Mesendoderm (in vitro differentiated cells): ENCODE measurements at regions not wholly inside any gene's neighbourhood (a gene's known extent, or its start where the extent isn't known, plus 50 kb on each side); places are given as distances from the start of the nearest gene placed in this dataset.
"Not testable (repeated sequence)": the region's sequence is repeated elsewhere in the genome, so short reads cannot be mapped to it uniquely, and the experiment has no call there.

Source experiments
- DNase-seq: peaks from one replicate; pipeline ENCODE4 v3.0.0; 2013
- H2AK5ac ChIP-seq: 2 replicates; pipeline ENCODE4 v1.6.1; 2013; ENCODE audit warnings: low read length, inconsistent platforms
- H2BK120ac ChIP-seq: 2 replicates; pipeline ENCODE4 v1.6.1; 2013; ENCODE audit warnings: low read depth, mild to moderate bottlenecking, low read length, moderate library complexity, mixed read lengths
- H2BK15ac ChIP-seq: replicated peaks from 2 replicates; pipeline ENCODE4 v1.6.1; 2013; ENCODE audit warnings: low read depth, mild to moderate bottlenecking, moderate library complexity
- H2BK5ac ChIP-seq: 2 replicates; pipeline ENCODE4 v1.6.1; 2013; ENCODE audit warnings: low read length, inconsistent platforms
- H3K18ac ChIP-seq: 2 replicates; pipeline ENCODE4 v1.6.1; 2013; ENCODE audit warnings: mild to moderate bottlenecking, low read length, mixed read lengths
- H3K23ac ChIP-seq: one replicate; pipeline ENCODE4 v1.6.1; 2013; ENCODE audit warnings: low read length
- H3K27ac ChIP-seq: 2 replicates; pipeline ENCODE4 v1.5.1; 2013; ENCODE audit warnings: low read depth, mild to moderate bottlenecking, inconsistent platforms, low read length, moderate library complexity
- H3K27me3 ChIP-seq: 2 replicates; pipeline ENCODE4 v1.6.1; 2013; ENCODE audit warnings: low read length, control low read depth, mild to moderate bottlenecking, inconsistent platforms; ENCODE audit not compliant: insufficient read depth, poor library complexity
- H3K36me3 ChIP-seq: 2 replicates; pipeline ENCODE4 v1.6.1; 2013; ENCODE audit warnings: low read length, inconsistent platforms; ENCODE audit not compliant: control insufficient read depth, insufficient read depth
- H3K4ac ChIP-seq: one replicate; pipeline ENCODE4 v1.6.1; 2013; ENCODE audit warnings: low read depth, mild to moderate bottlenecking, low read length, moderate library complexity
- H3K4me1 ChIP-seq: 2 replicates; pipeline ENCODE4 v1.6.1; 2013; ENCODE audit warnings: low read depth, low read length, inconsistent platforms; ENCODE audit not compliant: control insufficient read depth
- H3K4me2 ChIP-seq: 2 replicates; pipeline ENCODE4 v1.6.1; 2013; ENCODE audit warnings: low read length
- H3K4me3 ChIP-seq: 2 replicates; pipeline ENCODE4 v1.5.1; 2013; ENCODE audit warnings: mild to moderate bottlenecking, low read length
- H3K56ac ChIP-seq: one replicate; pipeline ENCODE4 v1.6.1; 2013; ENCODE audit warnings: low read length
- H3K79me1 ChIP-seq: 2 replicates; pipeline ENCODE4 v1.6.1; 2013; ENCODE audit warnings: low read length, inconsistent platforms
- H3K79me2 ChIP-seq: 2 replicates; pipeline ENCODE4 v1.6.1; 2013; ENCODE audit warnings: mild to moderate bottlenecking, low read length; ENCODE audit not compliant: control insufficient read depth, insufficient read depth
- H3K9ac ChIP-seq: 2 replicates; pipeline ENCODE4 v1.6.1; 2013; ENCODE audit warnings: low read length, inconsistent platforms
- H4K5ac ChIP-seq: one replicate; pipeline ENCODE4 v1.6.1; 2013; ENCODE audit warnings: low read length
- H4K8ac ChIP-seq: one replicate; pipeline ENCODE4 v1.6.1; 2013; ENCODE audit warnings: low read depth, mild to moderate bottlenecking, control low read depth, low read length, moderate library complexity
- WGBS: extraction: QIAGEN DNeasy Blood & Tissue Kit; methylation state at CpG from one replicate; pipeline ENCODE4 v1.1.7; 2013; ENCODE audit warnings: low lambda C conversion rate, missing lambda C conversion rate; ENCODE audit not compliant: insufficient coverage; ENCODE audit errors: extremely low coverage; 5-methylcytosine and 5-hydroxymethylcytosine counted together

DNA sequence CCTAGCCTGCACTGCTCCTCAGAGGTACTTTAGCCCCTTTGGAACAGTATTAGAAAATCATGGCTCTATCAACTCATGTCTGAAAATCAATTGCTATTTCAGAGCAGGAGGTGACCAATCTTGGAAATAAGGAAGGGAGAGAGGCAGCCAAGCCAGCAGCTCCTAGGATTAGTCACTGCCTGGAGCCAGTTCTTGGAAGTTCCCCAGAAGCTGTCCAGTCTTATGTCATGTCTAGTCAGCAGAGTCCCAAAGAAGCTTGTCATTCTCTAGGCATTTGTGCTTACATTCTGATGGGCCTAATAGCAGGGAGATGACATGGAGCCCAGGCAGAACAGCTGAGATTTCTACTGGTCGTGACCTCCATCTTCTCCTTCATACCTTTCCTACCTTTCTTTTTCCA lies 76.1 kb upstream of the PRSS12 start:
- H3K79me1 ChIP-seq, H3K4me1 ChIP-seq, H2AK5ac ChIP-seq, H2BK5ac ChIP-seq, H3K18ac ChIP-seq, H2BK15ac ChIP-seq, H4K5ac ChIP-seq, H3K79me2 ChIP-seq, H3K4me3 ChIP-seq, H3K36me3 ChIP-seq, H3K56ac ChIP-seq, H3K27me3 ChIP-seq, H3K23ac ChIP-seq, DNase-seq, H2BK120ac ChIP-seq, H3K4me2 ChIP-seq, H3K9ac ChIP-seq, H3K27ac ChIP-seq, H4K8ac ChIP-seq, H3K4ac ChIP-seq: not testable (repeated sequence)
- no CpG with 5 or more reads among the region's 1 CpG for WGBS

DNA sequence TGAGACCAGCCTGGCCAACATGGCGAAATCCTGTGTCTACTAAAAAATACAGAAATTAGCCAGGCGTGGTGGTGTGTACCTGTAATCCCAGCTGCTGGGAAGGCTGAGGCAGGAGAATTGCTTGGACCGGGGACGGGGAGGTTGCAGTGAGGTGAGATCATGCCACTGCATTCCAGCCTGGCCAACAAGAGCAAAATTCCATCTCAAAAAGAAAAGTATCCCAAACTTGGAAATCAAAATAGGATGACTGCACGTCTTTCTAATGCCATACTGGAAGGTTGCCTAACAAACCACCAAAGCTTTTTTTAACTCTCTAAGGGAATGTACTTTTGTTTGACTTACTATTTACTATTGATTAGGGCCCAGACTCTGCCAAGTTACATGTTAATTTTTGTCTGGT lies 79.6 kb upstream of the PRSS12 start:
- not testable (repeated sequence) for H3K79me2 ChIP-seq, H4K5ac ChIP-seq, H2BK15ac ChIP-seq, H3K27me3 ChIP-seq, H2AK5ac ChIP-seq, H3K4me3 ChIP-seq, H3K4me1 ChIP-seq, H3K9ac ChIP-seq, H3K4ac ChIP-seq, H3K79me1 ChIP-seq, H3K23ac ChIP-seq, H2BK120ac ChIP-seq, H3K4me2 ChIP-seq, H3K56ac ChIP-seq, H4K8ac ChIP-seq, H2BK5ac ChIP-seq, H3K27ac ChIP-seq, H3K36me3 ChIP-seq, DNase-seq, H3K18ac ChIP-seq
- no CpG with 5 or more reads among the region's 5 CpGs for WGBS

DNA sequence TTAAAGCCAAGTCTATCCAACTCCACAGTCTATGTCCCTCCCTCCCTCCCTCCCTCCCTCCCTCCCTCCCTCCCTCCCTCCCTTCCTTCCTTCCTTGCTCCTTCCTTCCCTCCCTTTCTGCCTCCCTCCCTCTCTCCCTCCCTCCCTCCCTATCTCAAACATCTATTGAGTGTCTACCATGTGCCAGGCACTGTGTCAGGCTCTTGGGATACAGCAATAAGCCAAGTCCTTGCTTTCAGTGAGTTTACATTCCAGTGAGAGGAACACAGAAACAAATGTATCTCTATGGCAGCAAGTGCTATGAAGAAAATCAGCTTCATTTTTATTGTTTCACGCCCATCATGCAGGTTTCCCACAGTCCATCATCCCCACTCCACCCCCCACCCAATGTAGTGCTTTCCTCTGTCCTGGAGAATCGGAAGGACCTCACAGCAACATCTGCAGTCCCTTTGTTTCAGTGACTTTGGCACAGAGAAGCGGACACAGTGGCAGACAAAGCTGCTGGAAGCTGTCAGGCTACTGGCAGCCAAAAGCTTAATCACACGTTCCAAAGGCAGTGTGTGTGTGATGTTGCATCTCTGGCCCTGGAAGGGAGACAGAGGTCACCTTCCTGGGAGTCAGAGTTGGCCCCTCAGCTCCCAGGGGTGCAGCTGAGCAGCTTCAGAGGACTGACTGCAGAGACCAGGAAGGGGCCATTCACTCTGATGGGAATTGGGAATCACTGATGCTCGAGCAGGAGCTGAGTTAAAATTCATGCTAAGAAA lies 81.0 kb upstream of the PRSS12 start:
- H3K27me3 ChIP-seq, H3K36me3 ChIP-seq, H3K27ac ChIP-seq, H3K18ac ChIP-seq, H3K4me3 ChIP-seq, H3K23ac ChIP-seq, H3K9ac ChIP-seq, DNase-seq, H3K4ac ChIP-seq, H2BK120ac ChIP-seq, H3K79me2 ChIP-seq, H3K4me2 ChIP-seq, H2AK5ac ChIP-seq, H3K4me1 ChIP-seq, H3K56ac ChIP-seq, H2BK5ac ChIP-seq, H4K5ac ChIP-seq, H4K8ac ChIP-seq, H2BK15ac ChIP-seq, H3K79me1 ChIP-seq: not testable (repeated sequence)
- no CpG with 5 or more reads among the region's 5 CpGs for whole genome bisulfite sequencing

DNA sequence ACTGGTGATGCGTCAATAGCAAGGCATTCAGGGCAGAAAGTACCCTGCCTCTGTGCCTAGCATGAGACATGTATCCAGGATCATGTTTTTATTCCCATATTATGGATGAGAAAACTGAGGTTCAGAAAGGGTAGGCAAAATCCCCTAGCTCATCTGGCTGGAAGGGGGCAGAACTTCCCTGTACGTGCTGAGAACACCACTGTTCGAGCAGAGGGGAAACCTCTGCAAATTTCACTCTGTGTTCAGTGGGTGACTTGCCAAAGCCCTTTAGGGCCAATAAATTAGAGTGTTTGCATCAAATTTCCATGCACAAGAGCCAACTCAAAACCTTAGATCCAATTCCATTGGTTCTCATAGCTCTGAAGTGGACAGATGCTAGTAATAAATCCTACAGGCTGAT lies 82.6 kb upstream of the PRSS12 start:
- H2AK5ac ChIP-seq, H3K79me2 ChIP-seq, H3K56ac ChIP-seq, DNase-seq, H3K4ac ChIP-seq, H3K27ac ChIP-seq, H2BK5ac ChIP-seq, H2BK120ac ChIP-seq, H3K4me3 ChIP-seq, H4K8ac ChIP-seq, H2BK15ac ChIP-seq, H3K18ac ChIP-seq, H3K36me3 ChIP-seq, H4K5ac ChIP-seq, H3K9ac ChIP-seq, H3K4me2 ChIP-seq, H3K4me1 ChIP-seq, H3K79me1 ChIP-seq, H3K23ac ChIP-seq, H3K27me3 ChIP-seq: not testable (repeated sequence)
- WGBS = no CpG with 5 or more reads among the region's 3 CpGs

DNA sequence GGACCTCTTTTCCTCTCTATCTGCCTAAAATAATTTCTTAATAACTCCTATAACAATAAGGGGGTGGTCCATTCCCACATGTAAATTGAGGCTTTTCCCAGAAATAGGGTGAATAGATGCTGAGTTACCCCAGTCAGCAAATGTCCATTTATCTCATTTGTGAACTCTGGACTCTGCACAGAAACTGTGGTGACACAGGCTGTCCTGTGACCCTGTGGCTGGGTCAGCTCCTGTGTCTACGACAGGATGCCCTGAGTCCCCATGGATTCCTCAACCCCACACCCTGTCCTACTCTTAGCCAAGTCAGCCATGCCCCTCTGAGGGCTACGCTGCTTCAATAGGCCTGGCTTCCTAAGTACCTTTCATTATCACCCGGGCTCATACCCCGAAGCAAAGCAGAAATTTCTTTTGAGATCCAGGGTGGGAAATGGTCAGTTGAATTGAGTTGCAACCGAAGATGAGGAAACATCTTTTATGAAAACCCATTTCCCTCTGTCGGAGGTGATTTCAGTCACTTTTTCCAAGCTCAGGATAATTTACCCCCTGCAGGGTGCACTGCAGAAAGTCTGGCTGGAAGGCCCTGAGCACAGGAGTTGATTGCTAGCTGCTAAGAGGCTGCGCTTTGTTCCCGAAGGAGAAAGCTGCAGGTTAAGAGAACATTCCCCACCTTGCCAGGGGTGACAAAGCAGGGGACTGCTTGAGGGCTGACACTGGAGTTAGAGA lies 89.5 kb upstream of the PRSS12 start:
- H3K4me3 ChIP-seq, H3K79me1 ChIP-seq, H2BK120ac ChIP-seq, H4K5ac ChIP-seq, H3K4ac ChIP-seq, H3K27me3 ChIP-seq, H3K36me3 ChIP-seq, H4K8ac ChIP-seq, H3K4me2 ChIP-seq, H3K4me1 ChIP-seq, H3K23ac ChIP-seq, H3K79me2 ChIP-seq, H2BK15ac ChIP-seq, H3K56ac ChIP-seq, H3K27ac ChIP-seq, H3K9ac ChIP-seq, H3K18ac ChIP-seq, H2AK5ac ChIP-seq, H2BK5ac ChIP-seq: not testable (repeated sequence)
- WGBS = no CpG with 5 or more reads among the region's 8 CpGs
- peak; percentile 34 for DNase-seq
